ENCODE measurements at regions not wholly inside any gene's neighbourhood (a gene's known extent, or its start where the extent isn't known, plus 50 kb on each side); places are given as distances from the start of the nearest gene placed in this dataset.

- DNase-seq: no peak
These were observed 63.3 kb upstream of the CCDC160 start for GRCh38 chrX:134173541-134174272.

GRCh38 chrX:134174273-134174660 is 62.7 kb upstream of the CCDC160 start:
- DNase-seq: no peak

- no peak for DNase-seq
These were observed 62.1 kb upstream of the CCDC160 start for GRCh38 chrX:134174859-134175258.

GRCh38 chrX:134177527-134177926 is 59.5 kb upstream of the CCDC160 start:
- no peak for DNase-seq

GRCh38 chrX:134180601-134181274 is 56.2 kb upstream of the CCDC160 start:
- no peak for DNase-seq

- DNase-seq: no peak
These were observed 55.7 kb upstream of the CCDC160 start for GRCh38 chrX:134181275-134181660.

GRCh38 chrX:134183665-134184064 is 53.3 kb upstream of the CCDC160 start:
- DNase-seq: no peak

- no peak for DNase-seq
These were observed 52.0 kb upstream of the CCDC160 start for GRCh38 chrX:134184936-134185335.

GRCh38 chrX:134186362-134187121 is 50.4 kb upstream of the CCDC160 start:
- peak; percentile 69 for DNase-seq
